HL-60 (cell line): ENCODE measurements at regions not wholly inside any gene's neighbourhood (a gene's known extent, or its start where the extent isn't known, plus 50 kb on each side); places are given as distances from the start of the nearest gene placed in this dataset.

Experiments
- DNase-seq, 2 experiments: peaks; one replicate each; pipeline ENCODE4 v3.0.0-alpha.2; 2010 to 2020; ENCODE audit warnings: low read depth in 1 of 2, low spot score in 1 of 2
- H3K27ac ChIP-seq: fragments of 250-450 bp; sonication (Bioruptor Pico); replicated peaks from 2 replicates; pipeline ENCODE4 v1.5.1; 2020; ENCODE audit warnings: mild to moderate bottlenecking, moderate library complexity
- H3K27me3 ChIP-seq: fragments of 250-450 bp; sonication (Bioruptor Pico); 2 replicates; pipeline ENCODE4 v1.5.1; 2021; ENCODE audit warnings: mild to moderate bottlenecking, moderate library complexity; ENCODE audit not compliant: insufficient read depth, poor library complexity, severe bottlenecking
- H3K4me3 ChIP-seq: replicated peaks from 2 replicates; pipeline ENCODE4 v1.5.1; 2011; ENCODE audit warnings: mild to moderate bottlenecking, control low read depth, low read length; ENCODE audit not compliant: insufficient read depth
- CTCF ChIP-seq: IDR thresholded peaks from one replicate; pipeline ENCODE4 v1.5.1; 2011; ENCODE audit warnings: low read length, control low read depth, inconsistent platforms; ENCODE audit not compliant: insufficient read depth
- GABPA ChIP-seq: IDR thresholded peaks from 2 replicates; pipeline ENCODE4 v1.6.1; 2012; ENCODE audit warnings: low read depth
- POLR2AphosphoS5 ChIP-seq: IDR thresholded peaks from 2 replicates; pipeline ENCODE4 v1.6.1; 2012; ENCODE audit warnings: low read depth
- REST ChIP-seq: IDR thresholded peaks from 2 replicates; pipeline ENCODE4 v1.6.1; 2012; ENCODE audit warnings: low read depth; ENCODE audit not compliant: insufficient replicate concordance
- SPI1 ChIP-seq: IDR thresholded peaks from 2 replicates; pipeline ENCODE4 v1.6.1; 2012; ENCODE audit warnings: low read depth, mild to moderate bottlenecking, borderline replicate concordance

GRCh38 chrX:15956681-15957080, 102.1 kb upstream of the AP1S2 start:
- no peak for DNase-seq
- H3K27ac ChIP-seq = no peak overlapping the region
- no peak overlapping the region for H3K4me3 ChIP-seq
- H3K27me3 ChIP-seq = no peaks in the 10 kb centered on the region
- TF ChIP-seq POLR2AphosphoS5 (no peak), REST (no peak), SPI1 (no peak), GABPA (no peak), CTCF (no peak)

DNA sequence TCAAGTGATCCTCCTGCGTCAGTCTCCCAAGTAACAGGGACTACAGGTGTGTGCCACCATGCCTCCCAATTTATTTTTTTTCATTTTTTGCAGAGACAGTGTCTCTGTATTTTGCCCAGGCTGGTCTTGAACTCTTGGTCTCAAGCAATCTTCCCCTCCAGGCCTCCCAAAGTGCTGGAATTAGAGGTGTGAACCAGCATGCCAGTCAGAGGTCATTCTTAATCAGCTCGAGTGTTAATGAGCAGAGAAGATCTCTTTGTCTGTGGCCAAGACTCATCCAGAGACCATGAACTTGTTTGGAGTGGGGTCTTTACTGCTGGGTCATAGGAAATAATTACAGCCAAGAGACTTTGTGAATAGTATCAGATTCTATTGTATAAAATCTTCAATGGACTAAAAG, 99.2 kb upstream of the AP1S2 start:
- no peaks in the 10 kb centered on the region for H3K27me3 ChIP-seq

DNA sequence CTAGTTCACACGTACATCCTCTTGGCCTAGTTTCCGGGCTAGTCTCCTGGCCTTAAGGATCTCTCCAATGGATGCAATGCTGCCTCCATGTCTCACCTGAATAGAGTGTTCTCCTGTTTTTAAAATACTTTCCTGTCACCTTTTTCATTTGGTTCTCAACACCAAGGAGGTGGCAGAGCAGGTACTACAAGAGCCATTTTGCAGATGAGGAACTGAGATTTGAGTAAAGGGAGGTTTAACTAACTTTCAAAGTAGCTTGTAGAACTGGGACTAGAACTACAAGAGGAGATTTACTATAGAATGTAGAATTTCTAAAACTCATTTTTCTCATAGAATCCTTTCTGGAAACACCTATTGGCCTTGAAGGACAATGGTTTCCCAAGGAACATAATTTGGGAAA, 97.6 kb upstream of the AP1S2 start:
- no peaks in the 10 kb centered on the region for H3K27me3 ChIP-seq
- no peak for DNase-seq
- H3K4me3 ChIP-seq = no peak overlapping the region
- TF ChIP-seq SPI1 (no peak), CTCF (no peak), REST (no peak), GABPA (no peak), POLR2AphosphoS5 (no peak)
- H3K27ac ChIP-seq = no peak overlapping the region

More for the DNA sequence above, 99.2 kb upstream of the AP1S2 start:
- Histone ChIP-seq H3K4me3 (no peak overlapping the region), H3K27ac (no peak overlapping the region)
- DNase-seq = no peak
- no peak for TF ChIP-seq GABPA
- no peak for TF ChIP-seq CTCF
- TF ChIP-seq SPI1 = no peak
- no peak for TF ChIP-seq REST
- no peak for TF ChIP-seq POLR2AphosphoS5
